ENCODE measurements at regions not wholly inside any gene's neighbourhood (a gene's known extent, or its start where the extent isn't known, plus 50 kb on each side); places are given as distances from the start of the nearest gene placed in this dataset.

DNA sequence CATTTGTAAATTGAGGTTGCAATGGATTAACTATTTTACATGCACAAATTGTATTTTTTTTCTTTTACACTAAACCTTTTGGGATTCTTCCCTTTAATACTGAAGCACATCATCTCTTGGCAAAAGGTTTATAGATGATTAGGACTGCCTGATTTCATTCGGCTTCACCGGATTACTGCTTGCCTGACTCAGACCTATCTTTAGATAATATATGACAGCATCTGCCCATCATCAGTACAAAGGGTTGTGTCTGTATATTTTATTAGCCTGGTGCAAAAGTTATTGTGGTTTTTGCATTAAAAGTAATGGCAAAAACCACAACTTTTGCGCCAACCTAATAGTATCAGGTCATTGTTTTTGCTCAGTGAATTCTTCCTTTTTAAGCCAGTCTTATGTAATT lies 316.2 kb upstream of the HTR2A start:
- Histone ChIP-seq H3K9ac (ENCODE audit: low read depth in 1 of 2, low read length in 2 of 2) (no peak overlapping the region), H3K4me3 (ENCODE audit: low read depth in 1 of 3, low read length in 3 of 3) (no peak overlapping the region), H3K27me3 (ENCODE audit: control insufficient read depth in 4 of 4, insufficient read depth in 4 of 4, low read length in 3 of 4) (no peaks in the 10 kb centered on the region), H3K9me3 (ENCODE audit: control insufficient read depth in 4 of 4, low read length in 3 of 4) (no peaks in the 10 kb centered on the region), H3K27ac (ENCODE audit: low read depth in 1 of 2, low read length in 2 of 2) (no peak overlapping the region), H3K36me3 (ENCODE audit: control insufficient read depth in 4 of 4, insufficient read depth in 3 of 4, low read depth in 1 of 4, low read length in 3 of 4) (no peaks in the 10 kb centered on the region), H3K4me1 (ENCODE audit: control insufficient read depth in 4 of 4, insufficient read depth in 4 of 4, low read length in 3 of 4) (no peaks in the 10 kb centered on the region)
- TF ChIP-seq GABPA (IDR thresholded peaks at IDR 0.05 in 1 of 2, conservative IDR thresholded peaks at IDR 0.05 in 1 of 2) (no peak), NR2F2 (IDR thresholded peaks at IDR 0.05) (no peak), FOXA1 (IDR thresholded peaks at IDR 0.05) (no peak), RAD21 (IDR thresholded peaks at IDR 0.05) (no peak), SP1 (IDR thresholded peaks at IDR 0.05) (no peak), ATF3 (IDR thresholded peaks at IDR 0.05) (no peak), MAX (IDR thresholded peaks at IDR 0.05) (no peak), JUND (IDR thresholded peaks at IDR 0.05) (no peak), CTCF (IDR thresholded peaks at IDR 0.05; ENCODE audit: low read depth, low read length, missing input control) (no peak), RXRA (IDR thresholded peaks at IDR 0.05) (no peak), HNF4G (IDR thresholded peaks at IDR 0.05) (no peak), EGR1 (IDR thresholded peaks at IDR 0.05; ENCODE audit: low read depth in 2 of 2) (no peak), FOXA2 (IDR thresholded peaks at IDR 0.05) (no peak), HNF4A (conservative IDR thresholded peaks at IDR 0.05) (no peak), YY1 (IDR thresholded peaks at IDR 0.05) (no peak), TAF1 (conservative IDR thresholded peaks at IDR 0.05) (no peak)
- TF ChIP-seq, protein P1, sequence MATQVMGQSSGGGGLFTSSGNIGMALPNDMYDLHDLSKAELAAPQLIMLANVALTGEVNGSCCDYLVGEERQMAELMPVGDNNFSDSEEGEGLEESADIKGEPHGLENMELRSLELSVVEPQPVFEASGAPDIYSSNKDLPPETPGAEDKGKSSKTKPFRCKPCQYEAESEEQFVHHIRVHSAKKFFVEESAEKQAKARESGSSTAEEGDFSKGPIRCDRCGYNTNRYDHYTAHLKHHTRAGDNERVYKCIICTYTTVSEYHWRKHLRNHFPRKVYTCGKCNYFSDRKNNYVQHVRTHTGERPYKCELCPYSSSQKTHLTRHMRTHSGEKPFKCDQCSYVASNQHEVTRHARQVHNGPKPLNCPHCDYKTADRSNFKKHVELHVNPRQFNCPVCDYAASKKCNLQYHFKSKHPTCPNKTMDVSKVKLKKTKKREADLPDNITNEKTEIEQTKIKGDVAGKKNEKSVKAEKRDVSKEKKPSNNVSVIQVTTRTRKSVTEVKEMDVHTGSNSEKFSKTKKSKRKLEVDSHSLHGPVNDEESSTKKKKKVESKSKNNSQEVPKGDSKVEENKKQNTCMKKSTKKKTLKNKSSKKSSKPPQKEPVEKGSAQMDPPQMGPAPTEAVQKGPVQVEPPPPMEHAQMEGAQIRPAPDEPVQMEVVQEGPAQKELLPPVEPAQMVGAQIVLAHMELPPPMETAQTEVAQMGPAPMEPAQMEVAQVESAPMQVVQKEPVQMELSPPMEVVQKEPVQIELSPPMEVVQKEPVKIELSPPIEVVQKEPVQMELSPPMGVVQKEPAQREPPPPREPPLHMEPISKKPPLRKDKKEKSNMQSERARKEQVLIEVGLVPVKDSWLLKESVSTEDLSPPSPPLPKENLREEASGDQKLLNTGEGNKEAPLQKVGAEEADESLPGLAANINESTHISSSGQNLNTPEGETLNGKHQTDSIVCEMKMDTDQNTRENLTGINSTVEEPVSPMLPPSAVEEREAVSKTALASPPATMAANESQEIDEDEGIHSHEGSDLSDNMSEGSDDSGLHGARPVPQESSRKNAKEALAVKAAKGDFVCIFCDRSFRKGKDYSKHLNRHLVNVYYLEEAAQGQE (IDR thresholded peaks at IDR 0.05), result no peak
- WGBS, result 91% methylated on average over 3 of the region's 3 CpGs
- no peak for DNase-seq (ENCODE audit: low spot score)

- Histone ChIP-seq H3K4me1 (ENCODE audit: control insufficient read depth in 4 of 4, insufficient read depth in 4 of 4, low read length in 3 of 4) (no peaks in the 10 kb centered on the region), H3K9ac (ENCODE audit: low read depth in 1 of 2, low read length in 2 of 2) (no peak overlapping the region), H3K9me3 (ENCODE audit: control insufficient read depth in 4 of 4, low read length in 3 of 4) (no peaks in the 10 kb centered on the region), H3K27me3 (ENCODE audit: control insufficient read depth in 4 of 4, insufficient read depth in 4 of 4, low read length in 3 of 4) (no peaks in the 10 kb centered on the region), H3K36me3 (ENCODE audit: control insufficient read depth in 4 of 4, insufficient read depth in 3 of 4, low read depth in 1 of 4, low read length in 3 of 4) (no peaks in the 10 kb centered on the region), H3K27ac (ENCODE audit: low read depth in 1 of 2, low read length in 2 of 2) (no peak overlapping the region), H3K4me3 (ENCODE audit: low read depth in 1 of 3, low read length in 3 of 3) (no peak overlapping the region)
- no peak for DNase-seq (ENCODE audit: low spot score)
- TF ChIP-seq HNF4A (conservative IDR thresholded peaks at IDR 0.05) (no peak), SP1 (IDR thresholded peaks at IDR 0.05) (no peak), NR2F2 (IDR thresholded peaks at IDR 0.05) (no peak), FOXA1 (IDR thresholded peaks at IDR 0.05) (no peak), ATF3 (IDR thresholded peaks at IDR 0.05) (no peak), RXRA (IDR thresholded peaks at IDR 0.05) (no peak)
- TF ChIP-seq, protein P1 (IDR thresholded peaks at IDR 0.05), result no peak
- 44% methylated on average over 5 of the region's 5 CpGs for WGBS
Measured at GRCh38 chr13:47211106-47211505, 314.3 kb upstream of the HTR2A start.
